GM21528 (cell line): ENCODE measurements at regions not wholly inside any gene's neighbourhood (a gene's known extent, or its start where the extent isn't known, plus 50 kb on each side); places are given as distances from the start of the nearest gene placed in this dataset.

Experiments
- ATAC-seq: cut with Tn5 transposase; IDR thresholded peaks from one replicate; pipeline ENCODE4 v1.9.1; 2021; ENCODE audit warnings: mild to moderate bottlenecking, moderate library complexity; ENCODE audit not compliant: unreplicated experiment, low FRiP score

DNA sequence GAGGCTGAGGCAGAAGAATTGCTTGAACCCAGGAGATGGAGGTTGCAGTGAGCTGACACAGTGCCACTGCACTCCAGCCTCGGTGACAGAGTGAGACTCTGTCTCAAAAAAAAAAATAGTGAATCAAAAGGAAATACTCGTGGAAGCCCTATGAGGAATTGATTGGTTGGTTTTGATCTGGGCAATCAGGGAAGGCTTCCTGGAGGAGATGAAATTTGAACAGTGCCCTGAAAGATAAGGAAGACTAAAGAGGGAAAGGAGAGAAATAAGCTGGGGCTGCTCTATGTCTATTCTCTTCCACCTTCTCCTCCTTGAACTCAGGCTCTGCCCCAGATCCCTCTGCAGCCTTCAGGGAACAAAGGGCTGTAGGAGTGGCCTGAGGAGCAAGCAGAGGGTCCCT is 54.1 kb downstream of the IRF2BPL start:
- no peak for ATAC-seq

DNA sequence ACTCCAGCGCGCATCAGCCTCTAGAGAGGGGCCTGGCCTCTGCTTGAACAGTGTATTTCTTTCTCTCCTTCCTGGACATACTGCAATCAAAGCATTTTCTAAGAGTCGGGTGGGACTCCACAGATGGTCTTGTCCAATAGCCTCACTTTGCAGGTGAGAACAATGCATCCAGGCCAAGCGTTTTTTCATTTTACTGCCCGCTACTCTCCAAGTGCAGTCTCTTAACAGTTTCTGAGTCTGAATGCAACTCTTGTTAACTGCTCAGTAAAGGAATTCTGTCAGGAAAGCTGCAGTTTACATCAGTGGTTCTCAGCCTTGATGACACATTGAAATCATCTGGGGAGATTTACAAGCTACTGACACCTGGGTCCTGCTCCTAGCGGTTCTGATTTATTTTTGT is 57.0 kb downstream of the IRF2BPL start:
- no peak for ATAC-seq

DNA sequence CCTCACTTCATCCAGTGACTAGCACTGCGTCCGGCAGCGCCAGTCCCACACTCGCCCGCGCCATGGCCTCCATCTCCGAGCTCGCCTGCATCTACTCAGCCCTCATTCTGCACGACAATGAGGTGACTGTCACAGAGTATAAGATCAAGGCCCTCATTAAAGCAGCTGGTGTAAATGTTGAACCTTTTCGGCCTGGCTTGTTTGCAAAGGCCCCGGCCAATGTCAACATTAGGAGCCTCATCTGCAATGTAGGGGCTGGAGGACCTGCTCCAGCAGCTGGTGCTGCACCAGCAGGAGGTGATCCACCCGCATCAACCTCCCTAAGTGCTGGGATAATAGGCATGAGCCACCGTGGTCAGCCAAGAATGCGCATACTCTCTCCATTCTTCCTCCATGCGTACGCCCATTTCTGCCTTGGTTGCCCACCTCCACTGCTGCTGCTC is 59.9 kb downstream of the IRF2BPL start:
- ATAC-seq = no peak

DNA sequence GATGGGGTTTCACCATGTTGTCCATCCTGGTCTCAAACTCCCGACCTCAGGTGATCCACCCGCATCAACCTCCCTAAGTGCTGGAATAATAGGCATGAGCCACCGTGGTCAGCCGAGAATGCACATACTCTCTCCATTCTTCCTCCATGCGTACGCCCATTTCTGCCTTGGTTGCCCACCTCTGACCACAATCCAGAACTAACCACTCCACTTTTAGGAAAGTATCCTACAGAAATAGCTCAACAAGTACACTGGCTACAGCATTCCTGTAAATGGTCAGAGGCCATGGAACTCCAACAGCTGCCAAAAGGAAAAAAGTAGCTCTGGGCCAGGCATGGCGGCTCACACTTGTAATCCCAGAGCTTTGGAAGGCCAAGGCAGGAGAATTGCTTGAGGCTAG is 60.7 kb downstream of the IRF2BPL start:
- no peak for ATAC-seq

DNA sequence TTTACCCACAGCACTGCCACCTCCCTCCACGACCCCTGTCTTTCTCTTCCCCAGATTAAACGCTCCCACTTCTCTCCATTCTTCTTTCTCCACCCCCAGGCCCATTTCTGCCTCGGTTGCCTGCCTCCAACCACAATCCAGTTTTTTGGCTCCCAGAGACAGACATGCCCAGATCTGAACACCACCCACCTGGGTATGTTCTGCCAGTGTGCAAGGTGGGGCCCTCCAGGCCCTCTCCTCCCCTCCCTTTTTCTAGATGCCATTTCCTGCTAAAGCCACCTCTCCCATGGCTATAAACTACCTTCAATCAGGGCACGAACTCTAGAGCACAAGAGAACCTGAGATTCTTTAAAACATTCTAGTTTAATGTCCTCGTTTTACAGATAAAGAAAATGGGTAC is 63.3 kb downstream of the IRF2BPL start:
- no peak for ATAC-seq

DNA sequence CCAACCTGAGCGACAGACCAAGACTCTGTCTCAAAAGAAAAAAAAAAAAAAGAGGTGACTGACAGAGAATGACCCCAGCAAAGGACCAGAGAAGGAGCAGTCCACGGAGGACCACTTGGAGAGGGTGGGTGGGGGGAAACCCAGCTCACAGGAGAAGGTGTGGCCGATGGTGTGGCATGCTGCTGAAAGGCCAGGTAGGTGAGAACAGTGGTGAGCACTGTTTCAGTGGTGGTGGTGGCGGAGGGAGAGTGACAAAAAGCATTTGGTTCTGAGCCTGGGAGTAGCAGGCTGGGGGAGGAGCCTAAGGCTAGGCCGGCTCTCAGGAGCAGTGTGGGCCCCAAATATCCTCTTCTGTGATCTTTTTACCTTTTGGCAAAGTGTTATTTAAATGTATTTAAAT is 63.8 kb downstream of the IRF2BPL start:
- ATAC-seq = no peak

DNA sequence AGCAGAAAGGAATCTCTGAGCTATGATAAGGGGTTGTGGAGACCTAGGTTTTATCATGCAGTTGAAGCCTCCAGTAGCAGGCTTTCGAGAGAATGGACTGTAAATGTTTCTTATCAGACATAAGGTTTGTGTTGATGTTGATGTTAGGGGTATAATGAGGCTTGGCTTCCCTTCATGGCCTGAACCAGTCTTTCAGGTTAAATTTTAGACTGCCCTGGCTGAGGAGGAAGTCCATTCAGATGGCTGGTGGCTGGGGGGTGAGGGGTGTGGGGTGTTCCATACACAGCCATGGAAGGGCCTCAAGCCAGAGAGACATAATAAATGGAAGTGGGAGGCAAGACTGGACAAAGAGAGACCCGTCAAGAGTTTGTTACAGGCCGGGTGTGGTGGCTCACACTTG is 65.1 kb downstream of the IRF2BPL start:
- ATAC-seq = no peak

DNA sequence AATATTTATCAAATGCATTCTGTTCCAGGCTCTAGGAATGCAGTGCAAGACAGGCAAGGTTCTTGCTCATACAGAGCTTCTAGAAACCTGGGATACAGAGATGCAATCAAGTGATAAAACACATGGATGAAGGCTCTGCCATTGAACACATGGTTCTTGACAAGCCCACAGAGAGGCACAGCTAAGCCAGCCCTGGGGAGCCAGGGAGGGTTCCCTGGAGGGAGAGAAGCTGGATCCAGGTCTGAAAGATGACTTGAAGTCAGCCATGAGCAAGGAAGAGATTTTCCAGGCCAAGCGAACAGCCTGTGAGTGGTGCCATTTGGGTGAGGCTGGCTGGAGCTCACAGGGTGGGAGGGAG is 66.2 kb downstream of the IRF2BPL start:
- ATAC-seq = no peak

DNA sequence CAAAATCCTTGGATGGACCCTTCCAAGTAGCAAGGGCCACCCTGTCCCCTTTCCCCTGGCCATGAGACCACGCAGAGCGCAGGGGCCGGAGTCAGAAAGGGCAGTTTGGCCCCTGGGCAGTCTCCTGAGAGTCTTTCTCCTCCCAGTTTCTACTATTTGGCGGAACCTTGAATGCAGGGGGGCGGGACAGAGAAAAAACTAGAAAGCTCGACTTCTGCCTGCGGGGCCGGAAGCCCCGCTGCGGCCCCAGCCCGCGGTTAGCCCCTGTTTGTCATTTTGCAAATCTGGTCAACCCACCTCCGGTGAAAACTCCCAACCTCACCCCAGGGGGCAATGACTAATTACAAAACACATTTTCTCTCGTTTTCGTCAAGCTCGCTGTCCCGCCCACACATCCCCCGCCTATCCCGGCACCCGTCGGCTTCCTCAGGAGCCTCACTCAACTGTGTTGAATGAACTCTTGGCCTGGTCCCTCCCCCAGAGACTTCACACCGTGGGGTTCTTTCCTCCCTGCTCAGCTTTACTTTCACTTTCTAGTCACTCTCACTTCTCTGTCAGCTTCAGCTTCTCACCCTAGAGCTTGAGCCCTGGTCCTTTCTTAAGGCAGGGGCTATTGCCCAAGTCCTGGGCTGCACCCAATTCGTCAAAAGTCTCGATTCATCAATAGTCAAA is 66.7 kb downstream of the IRF2BPL start:
- peak; percentile 79 for ATAC-seq

DNA sequence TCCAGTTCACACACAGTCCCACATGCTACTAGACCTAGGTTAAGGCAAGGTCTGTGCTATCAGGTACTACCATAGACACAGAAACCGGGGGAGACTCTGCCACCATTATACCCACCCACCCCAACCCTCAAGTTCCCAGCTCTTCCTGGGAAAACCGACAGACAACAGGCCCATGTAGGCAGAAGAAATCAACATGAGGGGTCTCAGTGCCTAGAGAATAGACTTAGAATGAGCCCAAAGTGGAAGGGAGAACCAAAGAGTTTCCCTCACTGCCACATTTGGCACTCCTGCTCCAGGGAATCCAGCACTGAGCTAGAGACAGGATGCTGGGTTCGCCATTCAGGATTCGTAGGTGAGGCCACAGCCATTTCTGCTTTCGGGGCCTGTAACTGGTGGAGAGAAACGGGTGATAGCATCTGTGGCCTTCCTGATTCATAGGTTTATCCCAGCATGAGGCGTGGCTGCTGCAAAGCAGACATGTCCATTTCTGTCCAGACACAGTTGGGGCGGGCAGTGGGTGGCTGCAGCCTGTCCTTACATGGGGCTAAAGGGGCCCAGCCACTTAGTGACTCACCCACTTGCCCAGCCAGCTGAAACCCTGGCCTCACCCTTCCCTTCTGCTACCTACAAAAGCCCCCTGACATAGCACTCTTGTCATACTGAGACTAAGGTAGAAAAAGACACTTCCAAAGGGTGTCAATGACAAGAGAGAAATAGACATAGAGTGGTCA is 69.4 kb downstream of the IRF2BPL start:
- ATAC-seq = no peak

DNA sequence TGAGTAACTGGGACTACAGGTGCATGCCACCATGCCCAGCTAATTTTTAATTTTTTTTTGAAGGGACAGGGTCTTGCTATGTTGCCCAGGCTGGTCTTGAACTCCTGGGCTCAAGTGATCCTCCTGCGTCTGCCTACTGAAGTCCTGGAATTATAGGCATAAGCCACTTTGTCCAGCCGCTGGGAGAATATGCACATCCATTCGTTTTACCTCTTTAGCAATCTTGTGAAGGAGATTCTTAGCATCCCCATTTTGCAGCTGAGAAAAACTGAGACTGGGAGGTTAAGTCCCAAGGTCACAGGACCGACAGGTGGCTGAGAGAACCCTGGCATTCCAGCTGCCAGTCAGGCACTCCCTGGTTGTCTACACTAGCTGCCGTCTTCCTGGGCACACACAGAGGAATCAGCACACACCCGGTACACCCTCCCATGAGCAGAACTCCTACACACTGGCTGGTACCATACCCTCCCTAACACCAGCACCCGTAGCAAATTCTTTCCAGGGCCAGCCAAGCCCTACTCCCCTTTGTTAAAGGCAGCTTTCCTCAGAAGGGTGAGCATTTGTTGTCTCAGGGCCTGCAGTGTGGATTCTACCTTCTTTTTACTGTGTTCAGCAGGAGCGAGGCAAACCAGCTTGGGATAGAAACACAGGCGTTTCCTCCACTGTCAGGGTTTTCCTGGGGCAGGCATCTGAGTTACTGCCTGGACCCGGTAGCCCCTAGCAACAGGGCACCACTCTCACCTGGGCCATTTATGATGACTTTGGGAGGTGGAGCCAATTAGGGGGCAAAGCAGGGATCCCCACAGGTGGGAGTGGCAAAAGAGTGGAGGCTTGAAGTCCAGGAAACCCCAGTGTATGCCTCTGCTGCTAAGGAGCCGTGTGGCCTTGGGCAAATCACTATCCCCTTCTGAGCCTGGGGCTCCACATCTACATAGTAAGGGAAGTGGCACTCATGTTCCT is 70.2 kb downstream of the IRF2BPL start:
- no peak for ATAC-seq

DNA sequence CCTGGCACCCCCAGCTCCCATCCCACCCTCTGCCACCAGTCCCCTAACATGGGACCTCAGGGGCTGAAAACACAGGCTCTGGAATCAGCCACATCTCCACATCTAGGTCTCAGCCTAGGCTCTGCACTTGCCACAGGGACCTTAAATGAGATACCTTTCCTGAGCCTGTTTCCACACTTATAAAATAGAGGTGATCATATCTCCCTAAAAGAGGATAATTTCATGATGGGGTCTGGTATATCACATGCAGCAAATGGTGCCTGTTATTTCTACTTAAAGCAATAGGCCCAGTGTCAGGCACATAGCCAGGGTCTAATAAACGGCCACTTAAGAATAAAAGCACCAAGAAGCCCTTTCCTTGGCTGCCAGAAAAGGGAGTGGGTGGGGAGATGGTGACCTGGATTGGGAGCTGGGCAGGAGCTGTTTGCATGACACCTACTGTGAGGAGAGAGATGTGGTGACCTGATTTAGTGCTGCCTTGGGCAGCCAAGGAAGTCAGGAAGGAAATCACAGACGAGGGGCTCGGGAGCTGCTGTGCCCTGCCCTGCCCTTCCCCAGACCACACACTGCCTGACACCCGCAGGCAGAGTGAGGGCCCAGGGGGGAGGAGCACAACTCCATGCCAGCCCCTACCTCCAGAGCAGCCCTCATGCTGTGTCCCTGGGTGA is 71.2 kb downstream of the IRF2BPL start:
- no peak for ATAC-seq

DNA sequence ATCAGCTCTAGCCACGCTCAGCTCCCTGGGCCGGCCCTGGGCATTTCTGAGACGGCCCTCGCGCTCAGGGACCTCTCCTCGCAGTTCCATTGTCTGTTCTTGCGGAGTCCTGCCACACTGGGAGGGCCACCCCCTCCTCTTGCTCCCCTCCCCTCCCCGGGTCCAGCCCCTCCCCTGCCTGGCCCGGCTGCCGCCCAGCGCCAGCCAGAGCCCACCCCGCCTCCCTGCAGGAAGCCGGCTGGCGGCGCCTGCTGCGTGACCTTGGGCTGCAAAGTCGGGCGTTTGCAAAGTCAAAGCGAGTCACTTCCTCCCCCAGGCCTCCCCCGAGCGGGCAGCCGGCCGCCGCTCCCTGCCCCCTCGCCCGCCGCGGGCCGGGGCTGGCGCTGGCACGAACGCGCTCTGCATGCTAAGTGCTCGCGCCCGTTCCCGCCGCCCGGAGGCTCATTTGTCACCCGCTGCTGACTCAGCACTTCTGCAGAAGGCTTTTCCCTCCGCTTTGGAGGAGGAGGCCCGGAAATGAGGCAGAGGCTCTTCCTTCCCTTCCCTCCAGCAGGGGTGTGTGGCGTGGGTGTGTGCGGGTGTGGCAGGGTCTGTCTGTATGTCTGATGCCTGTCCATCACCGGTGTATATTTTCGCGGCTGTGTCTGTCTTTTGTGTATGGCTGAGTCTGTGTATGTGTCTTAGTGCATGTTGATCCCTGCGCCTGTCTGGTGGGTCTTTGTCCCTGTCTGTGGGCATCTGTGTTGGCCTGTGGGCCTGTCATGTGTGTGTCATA is 72.0 kb downstream of the IRF2BPL start:
- ATAC-seq = peak; percentile 39

DNA sequence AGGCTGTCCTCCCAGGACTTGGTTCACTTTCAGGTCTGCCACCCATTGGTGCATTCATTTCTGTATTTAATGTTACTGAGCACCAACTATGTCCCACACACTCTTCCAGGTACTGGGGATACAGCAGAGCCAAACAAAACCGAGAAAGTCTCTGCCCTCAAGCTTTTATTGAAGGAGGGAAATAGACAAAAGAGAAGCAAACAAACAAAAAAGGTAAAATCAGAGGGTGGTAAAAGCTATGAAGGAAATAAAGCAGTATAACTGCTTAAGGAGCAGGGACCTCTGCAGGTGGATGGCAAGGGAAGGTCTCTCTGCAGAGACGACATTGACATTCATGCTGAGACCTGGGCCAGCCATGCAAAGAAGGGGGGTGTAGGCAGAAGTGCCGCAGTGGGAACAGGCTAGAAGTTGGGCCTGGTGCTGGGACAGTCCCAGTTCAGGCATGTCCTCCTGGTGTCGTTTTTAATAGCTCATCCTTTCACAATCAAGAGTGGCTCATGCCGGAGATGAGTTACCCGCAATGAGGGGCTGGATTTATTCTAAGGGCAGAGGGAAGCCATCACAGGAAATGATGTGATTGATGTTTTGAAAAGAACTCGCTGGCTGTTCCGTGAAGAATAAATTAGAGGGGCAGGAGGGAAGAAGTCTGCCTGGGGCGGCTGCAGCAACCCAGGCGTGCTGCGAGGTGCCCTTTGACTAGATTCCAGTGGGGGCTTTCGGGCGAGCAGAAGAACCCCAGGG is 72.8 kb downstream of the IRF2BPL start:
- peak; percentile 34 for ATAC-seq

DNA sequence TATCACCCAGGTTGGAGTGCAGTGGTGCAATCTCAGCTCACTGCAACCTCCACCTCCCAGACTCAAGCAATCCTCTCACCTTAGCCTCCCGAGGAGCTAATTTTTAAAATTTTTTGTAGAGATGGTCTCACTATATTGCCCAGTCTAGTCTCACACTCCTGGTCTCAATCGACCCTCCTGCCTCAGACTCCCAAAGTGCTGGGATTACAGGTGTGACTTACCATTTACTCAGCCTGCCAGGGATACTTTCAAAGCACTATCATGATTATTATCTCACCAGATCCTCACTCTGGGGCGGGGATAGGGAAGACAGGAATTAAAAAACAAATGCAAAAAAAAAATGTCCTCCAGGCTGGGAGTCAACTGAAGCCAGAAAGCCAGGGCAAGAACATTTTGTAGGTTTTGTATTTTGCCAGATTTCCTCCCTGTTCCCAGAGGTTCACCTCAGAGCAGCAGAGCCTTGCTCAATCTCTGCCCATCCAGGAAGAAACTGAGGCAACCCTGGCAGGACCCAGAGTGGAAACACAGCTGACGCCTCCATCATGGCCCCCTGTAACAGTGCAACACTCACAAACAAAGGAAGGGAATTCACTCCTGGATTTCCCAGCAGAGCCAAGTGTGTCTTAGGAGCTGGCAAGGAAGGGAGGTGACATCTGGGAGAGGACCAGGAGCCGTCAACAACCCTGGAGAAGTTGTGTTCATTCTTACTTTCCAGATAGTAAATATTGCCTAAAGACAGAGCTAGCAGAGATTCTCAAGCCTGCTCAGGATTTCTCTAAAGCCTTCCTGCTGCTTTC is 73.9 kb downstream of the IRF2BPL start:
- no peak for ATAC-seq

DNA sequence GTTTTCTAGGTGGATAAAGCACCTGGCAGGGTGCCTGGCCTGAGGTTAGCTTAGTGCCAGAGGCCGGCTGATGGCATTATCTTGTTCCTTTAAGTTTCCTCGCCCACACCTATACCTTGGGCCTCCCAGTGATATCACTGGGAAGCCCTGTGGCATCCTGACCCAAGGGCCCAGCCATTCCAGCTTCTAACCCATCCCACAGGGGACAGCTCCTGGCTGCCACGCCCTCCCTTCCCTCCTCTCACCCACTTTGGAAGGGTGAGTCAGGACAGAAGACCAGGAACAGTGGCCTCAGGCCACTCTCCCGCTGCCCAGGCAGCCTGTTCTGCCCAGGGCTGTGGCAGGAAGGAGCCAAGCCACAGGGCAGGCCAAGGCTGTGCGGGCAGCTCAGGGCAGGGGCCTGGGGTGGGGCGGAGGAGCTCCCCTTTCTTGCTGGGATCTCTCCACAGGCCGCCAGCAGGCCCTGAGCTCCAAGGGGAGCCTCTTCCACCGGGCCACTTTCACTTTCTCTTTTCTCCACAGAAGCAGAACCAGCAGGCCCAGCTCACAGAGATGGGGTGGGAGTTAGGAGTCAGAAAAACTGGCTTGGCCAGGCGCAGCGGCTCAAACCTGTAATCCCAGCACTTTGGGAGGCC is 75.1 kb downstream of the IRF2BPL start:
- ATAC-seq = no peak

DNA sequence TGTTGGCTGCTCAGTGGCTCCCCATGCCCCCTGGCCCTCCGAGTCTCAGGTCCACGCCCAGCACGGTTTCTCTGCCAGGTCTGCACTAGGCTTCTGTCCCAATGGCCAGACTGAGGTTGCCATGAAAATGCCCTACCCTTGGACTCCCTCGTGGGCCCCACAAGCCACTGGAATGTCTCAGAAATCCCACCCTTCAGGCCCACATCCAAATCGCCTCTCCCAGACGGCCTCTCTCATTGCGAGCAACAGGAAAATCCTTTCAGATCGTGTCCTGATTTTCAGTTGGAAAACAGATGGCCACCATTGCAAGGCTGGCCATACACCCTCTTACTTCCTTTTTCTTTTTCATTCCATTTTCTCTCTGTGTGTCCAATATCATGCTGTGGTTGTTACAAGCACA is 77.3 kb downstream of the IRF2BPL start:
- no peak for ATAC-seq
